ENCODE measurements at regions not wholly inside any gene's neighbourhood (a gene's known extent, or its start where the extent isn't known, plus 50 kb on each side); places are given as distances from the start of the nearest gene placed in this dataset.

DNA sequence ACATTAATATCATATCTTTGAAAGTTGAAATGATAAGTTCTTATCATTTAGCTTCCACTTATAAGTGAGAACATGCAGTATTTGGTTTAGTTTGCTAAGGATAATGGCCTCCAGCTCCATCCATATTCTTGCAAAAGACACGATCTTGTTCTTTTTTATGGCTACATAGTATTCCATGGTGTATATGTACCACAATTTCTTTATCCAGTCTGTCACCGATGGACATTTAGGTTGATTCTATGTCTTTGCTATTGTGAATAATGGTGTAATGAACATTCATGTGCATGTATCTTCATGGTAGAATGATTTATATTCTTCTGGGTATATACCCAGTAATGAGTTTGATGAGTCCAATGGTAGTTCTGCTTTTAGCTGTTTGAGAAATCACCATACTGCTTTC lies 135.0 kb upstream of the PRR16 start:
- ATAC-seq (ENCODE audit: low read depth) = no peak
- CTCF ChIA-PET = no interaction called here
- Histone ChIP-seq H4K20me1 (ENCODE audit: control insufficient read depth, insufficient read depth, low read length, poor library complexity, severe bottlenecking) (no peaks in the 10 kb centered on the region), H3K36me3 (replicated peaks in 1 of 2; ENCODE audit: control extremely low read depth in 1 of 2, control insufficient read depth in 1 of 2, extremely low read depth in 1 of 2, insufficient read depth in 2 of 2, low read length in 1 of 2) (no peaks in the 10 kb centered on the region), H2AFZ (ENCODE audit: insufficient read depth, low read depth, low read length, poor library complexity, severe bottlenecking) (no peak overlapping the region), H3K9ac (ENCODE audit: low read length) (no peak overlapping the region), H3K9me3 (ENCODE audit: control extremely low read depth in 1 of 3, control insufficient read depth in 2 of 3, insufficient read depth in 1 of 3, low read length in 2 of 3) (peaks cover 0 to 1% (median 0%) of the 10 kb centered on the region in 3 donors), H3K79me2 (ENCODE audit: control insufficient read depth, insufficient read depth, low read length) (no peaks in the 10 kb centered on the region), H3K4me2 (replicated peaks; ENCODE audit: low read depth, low read length, poor library complexity, severe bottlenecking) (no peak overlapping the region), H3K4me3 (ENCODE audit: control extremely low read depth in 1 of 5, extremely low read depth in 1 of 5, insufficient read depth in 1 of 5, low read depth in 2 of 5, low read length in 4 of 5) (no peak overlapping the region), H3K27ac (ENCODE audit: low read length in 2 of 2) (no peak overlapping the region), H3K27me3 (replicated peaks in 1 of 4; ENCODE audit: control extremely low read depth in 1 of 4, control insufficient read depth in 3 of 4, insufficient read depth in 4 of 4, low read length in 3 of 4) (no peaks in the 10 kb centered on the region), H3K4me1 (ENCODE audit: control insufficient read depth in 2 of 2, insufficient read depth in 2 of 2, low read length in 2 of 2) (no peaks in the 10 kb centered on the region)
- Mint-ChIP-seq H3K4me1 (no peaks in the 10 kb centered on the region), H3K9me3 (ENCODE audit: insufficient read depth) (peaks cover 4% of the 10 kb centered on the region), H3K4me3 (no peak overlapping the region), H3K27ac (no peak overlapping the region), H3K27me3 (no peaks in the 10 kb centered on the region)
- POLR2A ChIA-PET = no interaction called here
- WGBS (ENCODE audit: insufficient coverage) = no CpG with 5 or more reads among the region's 2 CpGs
- TF ChIP-seq CTCF (IDR thresholded peaks at IDR 0.05) (no peak), EZH2 (IDR thresholded peaks at IDR 0.05; ENCODE audit: borderline replicate concordance, insufficient read depth, low read depth, low read length, poor library complexity, severe bottlenecking) (no peak)
- intact Hi-C loops (cut with micrococcal nuclease) = no loop called here
- no peak for DNase-seq

- Histone ChIP-seq H3K36me3 (replicated peaks in 1 of 2; ENCODE audit: control extremely low read depth in 1 of 2, control insufficient read depth in 1 of 2, extremely low read depth in 1 of 2, insufficient read depth in 2 of 2, low read length in 1 of 2) (no peaks in the 10 kb centered on the region), H2AFZ (ENCODE audit: insufficient read depth, low read depth, low read length, poor library complexity, severe bottlenecking) (no peak overlapping the region), H3K9me3 (ENCODE audit: control extremely low read depth in 1 of 3, control insufficient read depth in 2 of 3, insufficient read depth in 1 of 3, low read length in 2 of 3) (no peaks in the 10 kb centered on the region), H3K27me3 (replicated peaks in 1 of 4; ENCODE audit: control extremely low read depth in 1 of 4, control insufficient read depth in 3 of 4, insufficient read depth in 4 of 4, low read length in 3 of 4) (no peaks in the 10 kb centered on the region), H3K79me2 (ENCODE audit: control insufficient read depth, insufficient read depth, low read length) (no peaks in the 10 kb centered on the region), H3K27ac (ENCODE audit: low read length in 2 of 2) (no peak overlapping the region), H4K20me1 (ENCODE audit: control insufficient read depth, insufficient read depth, low read length, poor library complexity, severe bottlenecking) (no peaks in the 10 kb centered on the region), H3K9ac (ENCODE audit: low read length) (no peak overlapping the region), H3K4me3 (ENCODE audit: control extremely low read depth in 1 of 5, extremely low read depth in 1 of 5, insufficient read depth in 1 of 5, low read depth in 2 of 5, low read length in 4 of 5) (no peak overlapping the region), H3K4me1 (ENCODE audit: control insufficient read depth in 2 of 2, insufficient read depth in 2 of 2, low read length in 2 of 2) (no peaks in the 10 kb centered on the region), H3K4me2 (replicated peaks; ENCODE audit: low read depth, low read length, poor library complexity, severe bottlenecking) (no peak overlapping the region)
- ChIA-PET POLR2A (no interaction called here), CTCF (interaction anchor here (0.7 kb wide), 1 partner anchor 140 kb away, joined by 3 read pairs; no protein-coding TSS in a partner anchor)
- no peaks in the 10 kb centered on the region for H3K27me3 Mint-ChIP-seq
- 100% methylated on average over 1 of the region's 1 CpG for WGBS (ENCODE audit: insufficient coverage)
- ATAC-seq (ENCODE audit: low read depth) (no peak), DNase-seq (no peak)
- H3K4me1 Mint-ChIP-seq = no peaks in the 10 kb centered on the region
- no peak overlapping the region for H3K4me3 Mint-ChIP-seq
- H3K27ac Mint-ChIP-seq = no peak overlapping the region
- H3K9me3 Mint-ChIP-seq (ENCODE audit: insufficient read depth) = peaks cover 4% of the 10 kb centered on the region
- TF ChIP-seq CTCF (IDR thresholded peaks at IDR 0.05) (no peak), EZH2 (IDR thresholded peaks at IDR 0.05; ENCODE audit: borderline replicate concordance, insufficient read depth, low read depth, low read length, poor library complexity, severe bottlenecking) (no peak)
- intact Hi-C loops (cut with micrococcal nuclease) = no loop called here
Measured at GRCh38 chr5:120330558-120330957, 133.5 kb upstream of the PRR16 start.

Measured in B cell (primary cell).